Activated CD4-positive, alpha-beta T cell treated with anti-CD3 and anti-CD28 coated beads, Interleukin-2, amount 10 ng/mL, durations not matched to agents 7 days and 5 days (primary cell): ENCODE measurements at regions not wholly inside any gene's neighbourhood (a gene's known extent, or its start where the extent isn't known, plus 50 kb on each side); places are given as distances from the start of the nearest gene placed in this dataset.

Experiments used
- CTCF ChIA-PET: fragments of 350-600 bp; sonication (Branson Sonifier 250); formaldehyde crosslinking; loops from one replicate; lab custom pipeline; 2021; ENCODE audit warnings: antibody characterized with exemption; lab: Charles Lee
- POLR2A ChIA-PET: fragments of 350-600 bp; sonication (Branson Sonifier 250); formaldehyde crosslinking; loops from one replicate; lab custom pipeline; 2021; ENCODE audit warnings: antibody characterized with exemption; lab: Charles Lee
- DNase-seq: peaks from one replicate; pipeline ENCODE4 v3.0.0-alpha.2; 2020
- H3K27ac Mint-ChIP-seq: one replicate; pipeline ENCODE4 v1.8.0; 2021; ENCODE audit warnings: mild to moderate bottlenecking, moderate library complexity, mixed read lengths
- H3K27me3 Mint-ChIP-seq: one replicate; pipeline ENCODE4 v1.8.0; 2021; ENCODE audit warnings: mixed read lengths
- H3K36me3 Mint-ChIP-seq: one replicate; pipeline ENCODE4 v1.8.0; 2021; ENCODE audit warnings: low read depth, mixed read lengths
- H3K4me1 Mint-ChIP-seq: one replicate; pipeline ENCODE4 v1.8.0; 2021; ENCODE audit warnings: mixed read lengths
- H3K4me3 Mint-ChIP-seq: one replicate; pipeline ENCODE4 v1.8.0; 2021; ENCODE audit warnings: mild to moderate bottlenecking, moderate library complexity, mixed read lengths
- H3K9me3 Mint-ChIP-seq: one replicate; pipeline ENCODE4 v1.8.0; 2021; ENCODE audit warnings: mixed read lengths

- ChIA-PET POLR2A (no interaction called here), CTCF (no interaction called here)
- no peak for DNase-seq
- H3K4me1 Mint-ChIP-seq = no peaks in the 10 kb centered on the region
- H3K36me3 Mint-ChIP-seq = no peaks in the 10 kb centered on the region
- H3K9me3 Mint-ChIP-seq = no peaks in the 10 kb centered on the region
- H3K27me3 Mint-ChIP-seq = no peaks in the 10 kb centered on the region
- H3K27ac Mint-ChIP-seq = no peak overlapping the region
- no peak overlapping the region for H3K4me3 Mint-ChIP-seq
Observed at GRCh38 chrX:142149919-142150318, 55.2 kb downstream of the MAGEC2 start.

GRCh38 chrX:142134533-142134932 is 70.6 kb downstream of the MAGEC2 start:
- Mint-ChIP-seq H3K27ac (no peak overlapping the region), H3K9me3 (no peaks in the 10 kb centered on the region), H3K4me1 (no peaks in the 10 kb centered on the region), H3K36me3 (no peaks in the 10 kb centered on the region), H3K27me3 (no peaks in the 10 kb centered on the region), H3K4me3 (no peak overlapping the region)
- CTCF ChIA-PET = no interaction called here
- no peak for DNase-seq
- POLR2A ChIA-PET = no interaction called here

DNA sequence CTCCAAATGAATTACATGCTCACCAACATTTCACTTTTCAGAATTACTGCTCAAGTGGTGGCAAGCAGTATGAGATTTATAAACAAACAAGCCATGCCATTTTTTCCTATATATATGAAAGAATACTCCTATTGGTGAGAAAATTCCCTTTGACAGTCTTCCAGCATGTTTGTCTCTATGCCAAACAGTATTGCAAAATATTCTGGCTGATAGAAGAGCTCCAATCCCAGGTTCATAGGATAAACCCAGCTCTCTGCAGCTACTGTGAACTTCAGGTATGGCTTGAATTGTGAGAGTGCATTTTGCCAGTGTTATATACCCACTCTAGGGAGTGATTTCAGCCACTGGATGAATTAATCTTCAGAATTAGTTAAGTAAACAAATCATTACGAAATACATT is 108.8 kb downstream of the MAGEC2 start:
- H3K27ac Mint-ChIP-seq = no peak overlapping the region
- no peak for DNase-seq
- ChIA-PET POLR2A (no interaction called here), CTCF (no interaction called here)
- H3K9me3 Mint-ChIP-seq = peaks cover 2% of the 10 kb centered on the region
- H3K36me3 Mint-ChIP-seq = no peaks in the 10 kb centered on the region
- H3K27me3 Mint-ChIP-seq = no peaks in the 10 kb centered on the region
- H3K4me3 Mint-ChIP-seq = no peak overlapping the region
- H3K4me1 Mint-ChIP-seq = no peaks in the 10 kb centered on the region

GRCh38 chrX:142095651-142096245 is 109.3 kb downstream of the MAGEC2 start:
- Mint-ChIP-seq H3K27me3 (no peaks in the 10 kb centered on the region), H3K36me3 (no peaks in the 10 kb centered on the region), H3K9me3 (peaks cover 2% of the 10 kb centered on the region), H3K4me1 (no peaks in the 10 kb centered on the region), H3K4me3 (no peak overlapping the region), H3K27ac (no peak overlapping the region)
- DNase-seq = no peak
- POLR2A ChIA-PET = no interaction called here
- CTCF ChIA-PET = no interaction called here

- H3K27me3 Mint-ChIP-seq = no peaks in the 10 kb centered on the region
- no peaks in the 10 kb centered on the region for H3K9me3 Mint-ChIP-seq
- no peak for DNase-seq
- no peak overlapping the region for H3K27ac Mint-ChIP-seq
- H3K36me3 Mint-ChIP-seq = no peaks in the 10 kb centered on the region
- ChIA-PET CTCF (no interaction called here), POLR2A (no interaction called here)
- H3K4me1 Mint-ChIP-seq = no peaks in the 10 kb centered on the region
- H3K4me3 Mint-ChIP-seq = no peak overlapping the region
Observed at GRCh38 chrX:142089193-142089592, 115.9 kb downstream of the MAGEC2 start.

GRCh38 chrX:142084611-142085010 is 120.5 kb downstream of the MAGEC2 start:
- no peaks in the 10 kb centered on the region for H3K9me3 Mint-ChIP-seq

DNA sequence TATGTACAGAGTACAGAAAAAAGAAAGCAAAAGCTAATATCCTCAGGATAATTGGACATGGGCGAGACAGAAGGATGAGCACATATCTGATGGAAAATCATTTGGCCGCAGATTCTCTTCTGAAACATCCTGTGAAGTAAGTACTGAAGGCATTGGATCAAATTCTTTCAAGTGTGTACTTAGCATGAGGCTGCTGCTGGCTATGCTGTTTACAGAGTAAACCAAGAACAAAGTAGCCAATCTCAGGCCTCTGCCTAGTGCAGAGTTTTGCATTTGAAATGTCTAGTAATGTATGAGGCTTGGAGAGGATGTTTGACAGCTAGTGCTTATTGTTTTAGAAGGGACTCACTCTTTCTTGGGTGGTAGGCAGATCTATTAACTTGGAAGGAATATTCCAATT is 128.5 kb downstream of the MAGEC2 start:
- ChIA-PET POLR2A (no interaction called here), CTCF (no interaction called here)
- no peak overlapping the region for H3K4me3 Mint-ChIP-seq
- H3K27me3 Mint-ChIP-seq = no peaks in the 10 kb centered on the region
- H3K36me3 Mint-ChIP-seq = no peaks in the 10 kb centered on the region
- H3K4me1 Mint-ChIP-seq = no peaks in the 10 kb centered on the region
- DNase-seq = no peak
- H3K27ac Mint-ChIP-seq = no peak overlapping the region
- H3K9me3 Mint-ChIP-seq = no peaks in the 10 kb centered on the region

More at GRCh38 chrX:142084611-142085010, 120.5 kb downstream of the MAGEC2 start:
- no peaks in the 10 kb centered on the region for H3K36me3 Mint-ChIP-seq
- H3K27me3 Mint-ChIP-seq = no peaks in the 10 kb centered on the region
- ChIA-PET POLR2A (no interaction called here), CTCF (no interaction called here)
- no peak overlapping the region for H3K27ac Mint-ChIP-seq
- H3K4me1 Mint-ChIP-seq = no peaks in the 10 kb centered on the region
- no peak for DNase-seq
- H3K4me3 Mint-ChIP-seq = no peak overlapping the region

DNA sequence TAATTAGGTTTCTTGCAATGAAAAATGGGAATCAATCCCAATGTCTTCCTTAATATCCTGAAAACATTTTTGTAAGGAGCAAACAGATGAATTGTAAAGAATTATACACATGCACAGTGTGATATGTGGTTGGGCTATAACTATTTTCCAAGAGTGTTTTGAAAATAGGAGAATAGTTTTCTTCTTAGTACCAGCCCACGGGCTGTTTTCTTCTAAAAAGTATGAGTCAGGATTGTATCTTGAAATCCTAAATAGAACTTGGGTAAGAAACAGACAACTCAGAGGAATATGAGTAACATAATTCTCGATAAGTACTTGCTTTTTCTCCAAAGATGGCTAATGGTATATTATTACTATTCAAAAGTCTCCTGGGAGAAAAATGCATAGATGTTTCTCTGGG is 136.7 kb downstream of the MAGEC2 start:
- no peak overlapping the region for H3K27ac Mint-ChIP-seq

GRCh38 chrX:142060191-142060590 is 144.9 kb downstream of the MAGEC2 start:
- H3K4me1 Mint-ChIP-seq = no peaks in the 10 kb centered on the region
- no peaks in the 10 kb centered on the region for H3K27me3 Mint-ChIP-seq
- ChIA-PET POLR2A (no interaction called here), CTCF (no interaction called here)
- H3K9me3 Mint-ChIP-seq = no peaks in the 10 kb centered on the region
- no peak overlapping the region for H3K4me3 Mint-ChIP-seq
- H3K27ac Mint-ChIP-seq = no peak overlapping the region
- no peak for DNase-seq
- H3K36me3 Mint-ChIP-seq = no peaks in the 10 kb centered on the region

More for the DNA sequence above, 136.7 kb downstream of the MAGEC2 start:
- no peak overlapping the region for H3K4me3 Mint-ChIP-seq
- no peaks in the 10 kb centered on the region for H3K36me3 Mint-ChIP-seq
- no peaks in the 10 kb centered on the region for H3K27me3 Mint-ChIP-seq
- no peaks in the 10 kb centered on the region for H3K9me3 Mint-ChIP-seq
- ChIA-PET POLR2A (no interaction called here), CTCF (no interaction called here)
- H3K4me1 Mint-ChIP-seq = no peaks in the 10 kb centered on the region
- DNase-seq = no peak

- CTCF ChIA-PET = no interaction called here
- peaks cover 3% of the 10 kb centered on the region for H3K9me3 Mint-ChIP-seq
- no peaks in the 10 kb centered on the region for H3K36me3 Mint-ChIP-seq
- no peaks in the 10 kb centered on the region for H3K4me1 Mint-ChIP-seq
- no peak for DNase-seq
- no peak overlapping the region for H3K4me3 Mint-ChIP-seq
- POLR2A ChIA-PET = no interaction called here
- H3K27me3 Mint-ChIP-seq = no peaks in the 10 kb centered on the region
- no peak overlapping the region for H3K27ac Mint-ChIP-seq
Observed at GRCh38 chrX:142054094-142054493, 150.4 kb downstream of the MAGEC1 start.

DNA sequence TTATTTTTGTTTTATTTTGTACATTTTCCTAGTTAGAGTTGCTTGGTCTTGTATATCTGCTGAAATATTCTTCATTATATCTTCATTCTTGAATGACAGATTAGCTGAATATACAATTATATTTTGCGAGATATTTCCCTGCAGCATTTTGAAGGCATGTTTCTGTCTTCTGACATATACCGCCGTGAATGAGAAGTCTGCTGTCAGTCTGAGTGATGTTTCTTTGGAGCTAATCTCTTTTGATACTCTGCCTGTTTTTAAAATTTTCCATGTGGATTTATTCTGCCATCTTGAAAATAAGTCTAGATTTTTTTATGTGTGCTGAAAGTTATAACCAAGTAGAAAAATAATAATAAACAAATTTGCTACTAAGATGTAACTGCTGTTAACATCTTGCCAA is 148.5 kb downstream of the MAGEC1 start:
- Mint-ChIP-seq H3K4me3 (no peak overlapping the region), H3K27me3 (no peaks in the 10 kb centered on the region), H3K9me3 (peaks cover 3% of the 10 kb centered on the region), H3K36me3 (no peaks in the 10 kb centered on the region), H3K27ac (no peak overlapping the region), H3K4me1 (no peaks in the 10 kb centered on the region)
- POLR2A ChIA-PET = no interaction called here
- DNase-seq = no peak
- CTCF ChIA-PET = no interaction called here

GRCh38 chrX:142043196-142043595 is 139.5 kb downstream of the MAGEC1 start:
- DNase-seq = no peak
- no peak overlapping the region for H3K4me3 Mint-ChIP-seq
- POLR2A ChIA-PET = no interaction called here
- no peaks in the 10 kb centered on the region for H3K4me1 Mint-ChIP-seq
- H3K9me3 Mint-ChIP-seq = no peaks in the 10 kb centered on the region
- no peaks in the 10 kb centered on the region for H3K36me3 Mint-ChIP-seq
- no peaks in the 10 kb centered on the region for H3K27me3 Mint-ChIP-seq
- H3K27ac Mint-ChIP-seq = no peak overlapping the region
- CTCF ChIA-PET = interaction anchor here (0.6 kb wide), 1 partner anchor 810 kb away, joined by 3 read pairs; no protein-coding TSS in a partner anchor

DNA sequence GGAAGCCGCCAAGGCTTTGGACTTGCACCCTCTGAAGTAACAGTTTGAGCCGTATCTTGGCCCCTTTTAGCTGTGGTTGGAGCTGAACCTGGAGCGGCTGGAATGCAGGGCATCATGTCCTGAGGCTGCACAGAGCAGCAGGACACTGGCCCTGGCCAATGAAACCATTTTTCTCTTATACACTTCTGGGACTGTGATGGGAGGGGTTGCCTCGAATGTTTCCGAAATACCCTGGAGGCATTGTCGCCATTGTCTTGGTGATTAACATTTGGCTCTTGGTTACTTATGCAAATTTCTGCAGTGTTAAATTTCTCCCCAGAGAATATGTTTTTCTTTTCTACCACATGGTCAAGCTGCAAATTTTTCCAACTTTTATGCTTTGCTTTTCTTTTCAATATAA is 137.2 kb downstream of the MAGEC1 start:
- Mint-ChIP-seq H3K27me3 (no peaks in the 10 kb centered on the region), H3K9me3 (no peaks in the 10 kb centered on the region), H3K4me1 (no peaks in the 10 kb centered on the region), H3K36me3 (no peaks in the 10 kb centered on the region), H3K4me3 (no peak overlapping the region), H3K27ac (no peak overlapping the region)
- CTCF ChIA-PET = no interaction called here
- DNase-seq = no peak
- POLR2A ChIA-PET = no interaction called here

DNA sequence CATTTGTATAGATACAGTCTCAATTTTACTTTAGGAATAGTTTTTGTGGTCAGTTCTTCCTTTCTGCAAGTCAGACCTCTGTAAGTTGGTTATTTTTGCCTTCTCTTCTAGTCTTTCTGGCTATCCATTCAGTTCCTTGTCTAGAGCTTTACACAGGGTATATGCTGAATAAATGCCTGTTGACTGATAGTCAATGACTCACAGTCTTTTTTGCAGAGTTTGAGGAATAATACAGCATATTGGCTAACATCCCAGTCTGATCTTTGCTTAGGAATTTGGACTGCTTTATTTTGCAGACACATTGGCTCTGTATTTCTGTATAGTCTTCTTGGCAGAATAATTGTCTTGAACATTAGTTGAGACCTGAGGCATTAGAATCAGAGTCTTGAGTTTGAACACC is 132.4 kb downstream of the MAGEC1 start:
- H3K27me3 Mint-ChIP-seq = no peaks in the 10 kb centered on the region
- H3K4me1 Mint-ChIP-seq = no peaks in the 10 kb centered on the region
- no peaks in the 10 kb centered on the region for H3K9me3 Mint-ChIP-seq
- CTCF ChIA-PET = no interaction called here
- H3K27ac Mint-ChIP-seq = no peak overlapping the region
- POLR2A ChIA-PET = no interaction called here
- no peak overlapping the region for H3K4me3 Mint-ChIP-seq
- H3K36me3 Mint-ChIP-seq = no peaks in the 10 kb centered on the region
- DNase-seq = no peak
